Esophagus squamous epithelium (tissue), 4 donors: ENCODE measurements at regions not wholly inside any gene's neighbourhood (a gene's known extent, or its start where the extent isn't known, plus 50 kb on each side); places are given as distances from the start of the nearest gene placed in this dataset.

ENCODE experiments used
- POLR2A ChIP-seq, 4 donors: fragments of 450-650 bp; IDR thresholded peaks; one replicate each; pipeline ENCODE4 v1.6.1; 2017; ENCODE audit warnings: antibody characterized with exemption in 4 of 4, mild to moderate bottlenecking in 4 of 4, moderate library complexity in 3 of 4
- TF ChIP-seq, protein P1 (sequence below), 6 experiments: fragments of 450-650 bp in 4 of 6; fragments of 200-600 bp in 2 of 6; sonication (generic) in 2 of 6; IDR thresholded peaks; one replicate each; pipeline ENCODE4 v1.5.1; 2016 to 2019; ENCODE audit warnings: antibody characterized with exemption in 6 of 6, mild to moderate bottlenecking in 4 of 6, moderate library complexity in 4 of 6

DNA sequence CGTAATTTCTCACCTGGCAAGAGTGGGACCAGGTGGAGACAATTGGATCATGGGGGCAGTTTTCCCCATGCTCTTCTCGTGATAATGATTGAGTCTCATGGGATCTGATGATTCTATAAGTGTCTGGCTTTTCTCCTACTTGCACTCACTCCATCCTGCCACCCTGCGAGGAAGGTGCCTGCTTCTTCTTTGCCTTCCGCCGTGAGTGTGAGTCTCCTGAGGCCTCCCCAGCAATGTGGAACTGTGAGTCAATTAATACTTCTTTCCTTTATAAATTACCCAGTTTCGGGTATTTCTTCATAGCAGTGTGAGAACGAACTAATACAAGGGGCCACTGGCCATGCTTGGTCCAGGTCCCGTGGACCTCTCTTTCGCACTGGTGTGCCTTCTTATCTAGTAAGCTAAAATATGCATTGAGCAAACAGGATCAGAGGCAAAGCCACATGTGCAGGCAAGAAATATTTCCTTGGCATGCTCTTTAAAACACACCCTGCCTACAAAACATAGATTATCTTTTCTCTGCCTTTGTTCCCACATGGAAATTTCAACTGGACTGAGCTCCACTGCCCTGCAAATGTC is 821.1 kb downstream of the TRIB2 start:
- TF ChIP-seq, protein P1, sequence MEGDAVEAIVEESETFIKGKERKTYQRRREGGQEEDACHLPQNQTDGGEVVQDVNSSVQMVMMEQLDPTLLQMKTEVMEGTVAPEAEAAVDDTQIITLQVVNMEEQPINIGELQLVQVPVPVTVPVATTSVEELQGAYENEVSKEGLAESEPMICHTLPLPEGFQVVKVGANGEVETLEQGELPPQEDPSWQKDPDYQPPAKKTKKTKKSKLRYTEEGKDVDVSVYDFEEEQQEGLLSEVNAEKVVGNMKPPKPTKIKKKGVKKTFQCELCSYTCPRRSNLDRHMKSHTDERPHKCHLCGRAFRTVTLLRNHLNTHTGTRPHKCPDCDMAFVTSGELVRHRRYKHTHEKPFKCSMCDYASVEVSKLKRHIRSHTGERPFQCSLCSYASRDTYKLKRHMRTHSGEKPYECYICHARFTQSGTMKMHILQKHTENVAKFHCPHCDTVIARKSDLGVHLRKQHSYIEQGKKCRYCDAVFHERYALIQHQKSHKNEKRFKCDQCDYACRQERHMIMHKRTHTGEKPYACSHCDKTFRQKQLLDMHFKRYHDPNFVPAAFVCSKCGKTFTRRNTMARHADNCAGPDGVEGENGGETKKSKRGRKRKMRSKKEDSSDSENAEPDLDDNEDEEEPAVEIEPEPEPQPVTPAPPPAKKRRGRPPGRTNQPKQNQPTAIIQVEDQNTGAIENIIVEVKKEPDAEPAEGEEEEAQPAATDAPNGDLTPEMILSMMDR (IDR thresholded peaks at IDR 0.05) = no peak
- TF ChIP-seq POLR2A (IDR thresholded peaks at IDR 0.05) = no peak
